ENCODE measurements at regions not wholly inside any gene's neighbourhood (a gene's known extent, or its start where the extent isn't known, plus 50 kb on each side); places are given as distances from the start of the nearest gene placed in this dataset.

DNA sequence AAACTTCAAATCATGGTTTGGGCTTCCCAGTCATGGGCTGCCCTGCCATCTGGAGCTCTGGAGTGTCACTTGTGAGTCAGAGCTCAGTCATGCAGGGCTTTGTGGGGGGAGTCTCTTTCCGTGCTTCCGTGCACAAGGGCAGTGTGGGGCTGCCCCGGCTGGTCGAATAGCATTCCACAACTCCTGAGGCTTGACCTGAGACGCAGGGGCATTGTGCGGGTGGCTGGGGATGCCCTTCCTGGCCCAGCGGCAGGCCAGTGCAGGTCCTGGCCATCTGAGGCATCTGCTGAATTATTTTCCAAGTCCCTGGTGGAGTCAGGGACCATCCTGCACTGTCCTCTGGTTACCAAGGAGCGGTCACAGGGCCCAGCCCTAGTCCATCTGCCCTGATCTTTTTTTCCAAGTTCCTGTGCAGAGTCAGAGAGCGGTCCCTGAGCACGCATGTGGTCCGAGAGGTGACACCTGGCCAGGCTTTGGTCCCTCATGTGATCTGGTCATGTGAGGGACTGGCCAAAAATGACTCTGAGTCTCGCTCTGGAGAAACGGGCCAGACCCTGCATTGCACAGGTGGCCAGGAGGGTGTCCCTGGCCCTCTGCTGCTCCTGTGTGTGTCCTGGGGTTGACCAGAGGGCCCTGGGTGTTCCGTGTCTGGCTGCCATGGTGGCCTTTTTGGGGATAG lies 167.0 kb upstream of the ALG10B start:
- no peak overlapping the region for H3K27ac ChIP-seq (ENCODE audit: low read depth in 2 of 2, low read length in 1 of 2)
- no peaks in the 10 kb centered on the region for H3K79me2 ChIP-seq (ENCODE audit: insufficient read depth)
- WGBS (ENCODE audit: low lambda C conversion rate) = 62% methylated on average over 6 of the region's 14 CpGs
- ChIA-PET POLR2A (no interaction called here), CTCF (no interaction called here)
- H3K4me1 ChIP-seq (ENCODE audit: control insufficient read depth in 1 of 2, insufficient read depth in 2 of 2, low read depth in 1 of 2, low read length in 1 of 2) = no peaks in the 10 kb centered on the region
- peak overlapping the region; percentile 81; the same call in 1 of the 2 replicates for H2AFZ ChIP-seq (ENCODE audit: low read depth)
- H3F3A ChIP-seq (replicated peaks; ENCODE audit: insufficient read depth) = peaks cover 6% of the 10 kb centered on the region
- H3K9ac ChIP-seq = no peak overlapping the region
- H3K4me3 ChIP-seq (ENCODE audit: low read depth in 2 of 2, low read length in 1 of 2) = no peak overlapping the region
- peaks cover 11% of the 10 kb centered on the region for H3K27me3 ChIP-seq (ENCODE audit: insufficient read depth)
- no peaks in the 10 kb centered on the region for H3K9me3 ChIP-seq
- peak; percentile 70; the same call in 1 of the 2 replicates for TF ChIP-seq FOSL2 (IDR thresholded peaks at IDR 0.05; ENCODE audit: borderline replicate concordance, low read depth)
- peak; percentile 77 for TF ChIP-seq JUND (IDR thresholded peaks at IDR 0.05)
- no peak for TF ChIP-seq TAF1 (IDR thresholded peaks at IDR 0.05; ENCODE audit: borderline replicate concordance, low read depth, low read length)
- TF ChIP-seq, protein P1, sequence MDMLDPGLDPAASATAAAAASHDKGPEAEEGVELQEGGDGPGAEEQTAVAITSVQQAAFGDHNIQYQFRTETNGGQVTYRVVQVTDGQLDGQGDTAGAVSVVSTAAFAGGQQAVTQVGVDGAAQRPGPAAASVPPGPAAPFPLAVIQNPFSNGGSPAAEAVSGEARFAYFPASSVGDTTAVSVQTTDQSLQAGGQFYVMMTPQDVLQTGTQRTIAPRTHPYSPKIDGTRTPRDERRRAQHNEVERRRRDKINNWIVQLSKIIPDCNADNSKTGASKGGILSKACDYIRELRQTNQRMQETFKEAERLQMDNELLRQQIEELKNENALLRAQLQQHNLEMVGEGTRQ (IDR thresholded peaks at IDR 0.05; ENCODE audit: borderline replicate concordance, low read depth, low read length) = no peak
- TF ChIP-seq, protein P2, sequence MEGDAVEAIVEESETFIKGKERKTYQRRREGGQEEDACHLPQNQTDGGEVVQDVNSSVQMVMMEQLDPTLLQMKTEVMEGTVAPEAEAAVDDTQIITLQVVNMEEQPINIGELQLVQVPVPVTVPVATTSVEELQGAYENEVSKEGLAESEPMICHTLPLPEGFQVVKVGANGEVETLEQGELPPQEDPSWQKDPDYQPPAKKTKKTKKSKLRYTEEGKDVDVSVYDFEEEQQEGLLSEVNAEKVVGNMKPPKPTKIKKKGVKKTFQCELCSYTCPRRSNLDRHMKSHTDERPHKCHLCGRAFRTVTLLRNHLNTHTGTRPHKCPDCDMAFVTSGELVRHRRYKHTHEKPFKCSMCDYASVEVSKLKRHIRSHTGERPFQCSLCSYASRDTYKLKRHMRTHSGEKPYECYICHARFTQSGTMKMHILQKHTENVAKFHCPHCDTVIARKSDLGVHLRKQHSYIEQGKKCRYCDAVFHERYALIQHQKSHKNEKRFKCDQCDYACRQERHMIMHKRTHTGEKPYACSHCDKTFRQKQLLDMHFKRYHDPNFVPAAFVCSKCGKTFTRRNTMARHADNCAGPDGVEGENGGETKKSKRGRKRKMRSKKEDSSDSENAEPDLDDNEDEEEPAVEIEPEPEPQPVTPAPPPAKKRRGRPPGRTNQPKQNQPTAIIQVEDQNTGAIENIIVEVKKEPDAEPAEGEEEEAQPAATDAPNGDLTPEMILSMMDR (IDR thresholded peaks at IDR 0.05) = no peak
- TF ChIP-seq, protein P3, sequence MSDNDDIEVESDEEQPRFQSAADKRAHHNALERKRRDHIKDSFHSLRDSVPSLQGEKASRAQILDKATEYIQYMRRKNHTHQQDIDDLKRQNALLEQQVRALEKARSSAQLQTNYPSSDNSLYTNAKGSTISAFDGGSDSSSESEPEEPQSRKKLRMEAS (IDR thresholded peaks at IDR 0.05; ENCODE audit: low read depth) = peak; percentile 25; the same call in 1 of the 2 replicates
- TF ChIP-seq EP300 (IDR thresholded peaks at IDR 0.05; ENCODE audit: borderline replicate concordance in 1 of 2, low read depth in 1 of 2, low read length in 1 of 2) = peak in 1 of 2 experiments; percentile 13; a peak in 1 of 4 replicates
- peak; percentile 80 for TF ChIP-seq TCF12 (IDR thresholded peaks at IDR 0.05)
- TF ChIP-seq MXI1 (IDR thresholded peaks at IDR 0.05; ENCODE audit: low read depth, low read length) = no peak
- TF ChIP-seq RXRA (IDR thresholded peaks at IDR 0.05; ENCODE audit: borderline replicate concordance, low read depth) = 0 out of 2 replicates have a peak, but pooled peaks have one; percentile 41
- TF ChIP-seq RCOR1 (IDR thresholded peaks at IDR 0.05; ENCODE audit: low read length) = no peak
- TF ChIP-seq, protein P4, sequence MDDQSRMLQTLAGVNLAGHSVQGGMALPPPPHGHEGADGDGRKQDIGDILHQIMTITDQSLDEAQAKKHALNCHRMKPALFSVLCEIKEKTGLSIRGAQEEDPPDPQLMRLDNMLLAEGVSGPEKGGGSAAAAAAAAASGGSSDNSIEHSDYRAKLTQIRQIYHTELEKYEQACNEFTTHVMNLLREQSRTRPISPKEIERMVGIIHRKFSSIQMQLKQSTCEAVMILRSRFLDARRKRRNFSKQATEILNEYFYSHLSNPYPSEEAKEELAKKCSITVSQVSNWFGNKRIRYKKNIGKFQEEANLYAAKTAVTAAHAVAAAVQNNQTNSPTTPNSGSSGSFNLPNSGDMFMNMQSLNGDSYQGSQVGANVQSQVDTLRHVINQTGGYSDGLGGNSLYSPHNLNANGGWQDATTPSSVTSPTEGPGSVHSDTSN (IDR thresholded peaks at IDR 0.05) = peak; percentile 39; the same call in 1 of the 2 replicates
- H4K20me1 ChIP-seq (ENCODE audit: insufficient read depth) = no peaks in the 10 kb centered on the region
- no peaks in the 10 kb centered on the region for H3K9me2 ChIP-seq
- DNase-seq = no peak
- H3K4me2 ChIP-seq = peak overlapping the region; percentile 73
- H3K36me3 ChIP-seq (replicated peaks in 1 of 2; ENCODE audit: control insufficient read depth in 1 of 2, insufficient read depth in 2 of 2, low read length in 1 of 2) = no peaks in the 10 kb centered on the region

All from SK-N-SH (cell line).